Choroid plexus epithelial cell (primary cell): ENCODE measurements at regions not wholly inside any gene's neighbourhood (a gene's known extent, or its start where the extent isn't known, plus 50 kb on each side); places are given as distances from the start of the nearest gene placed in this dataset.
A peak's percentile ranks its signal among the peaks of the same experiment; 100 is the strongest.

Source experiments
- DNase-seq: peaks from one replicate; pipeline ENCODE4 v3.0.0-alpha.2; 2010; ENCODE audit warnings: low read depth
- H3K4me3 ChIP-seq: 2 replicates; pipeline ENCODE4 v1.5.1; 2011; ENCODE audit warnings: low read depth, mild to moderate bottlenecking, control low read depth, low read length, moderate library complexity
- TF ChIP-seq, protein P1 (sequence below): conservative IDR thresholded peaks from 2 replicates; pipeline ENCODE4 v1.5.1; 2011; ENCODE audit warnings: low read depth, mild to moderate bottlenecking, control low read depth, inconsistent platforms, low read length, moderate library complexity

- DNase-seq = no peak
- TF ChIP-seq, protein P1, sequence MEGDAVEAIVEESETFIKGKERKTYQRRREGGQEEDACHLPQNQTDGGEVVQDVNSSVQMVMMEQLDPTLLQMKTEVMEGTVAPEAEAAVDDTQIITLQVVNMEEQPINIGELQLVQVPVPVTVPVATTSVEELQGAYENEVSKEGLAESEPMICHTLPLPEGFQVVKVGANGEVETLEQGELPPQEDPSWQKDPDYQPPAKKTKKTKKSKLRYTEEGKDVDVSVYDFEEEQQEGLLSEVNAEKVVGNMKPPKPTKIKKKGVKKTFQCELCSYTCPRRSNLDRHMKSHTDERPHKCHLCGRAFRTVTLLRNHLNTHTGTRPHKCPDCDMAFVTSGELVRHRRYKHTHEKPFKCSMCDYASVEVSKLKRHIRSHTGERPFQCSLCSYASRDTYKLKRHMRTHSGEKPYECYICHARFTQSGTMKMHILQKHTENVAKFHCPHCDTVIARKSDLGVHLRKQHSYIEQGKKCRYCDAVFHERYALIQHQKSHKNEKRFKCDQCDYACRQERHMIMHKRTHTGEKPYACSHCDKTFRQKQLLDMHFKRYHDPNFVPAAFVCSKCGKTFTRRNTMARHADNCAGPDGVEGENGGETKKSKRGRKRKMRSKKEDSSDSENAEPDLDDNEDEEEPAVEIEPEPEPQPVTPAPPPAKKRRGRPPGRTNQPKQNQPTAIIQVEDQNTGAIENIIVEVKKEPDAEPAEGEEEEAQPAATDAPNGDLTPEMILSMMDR = no peak
- H3K4me3 ChIP-seq = no peak overlapping the region
These were observed 73.8 kb downstream of the MRPL36 start for GRCh38 chr5:1725641-1726468.

DNA sequence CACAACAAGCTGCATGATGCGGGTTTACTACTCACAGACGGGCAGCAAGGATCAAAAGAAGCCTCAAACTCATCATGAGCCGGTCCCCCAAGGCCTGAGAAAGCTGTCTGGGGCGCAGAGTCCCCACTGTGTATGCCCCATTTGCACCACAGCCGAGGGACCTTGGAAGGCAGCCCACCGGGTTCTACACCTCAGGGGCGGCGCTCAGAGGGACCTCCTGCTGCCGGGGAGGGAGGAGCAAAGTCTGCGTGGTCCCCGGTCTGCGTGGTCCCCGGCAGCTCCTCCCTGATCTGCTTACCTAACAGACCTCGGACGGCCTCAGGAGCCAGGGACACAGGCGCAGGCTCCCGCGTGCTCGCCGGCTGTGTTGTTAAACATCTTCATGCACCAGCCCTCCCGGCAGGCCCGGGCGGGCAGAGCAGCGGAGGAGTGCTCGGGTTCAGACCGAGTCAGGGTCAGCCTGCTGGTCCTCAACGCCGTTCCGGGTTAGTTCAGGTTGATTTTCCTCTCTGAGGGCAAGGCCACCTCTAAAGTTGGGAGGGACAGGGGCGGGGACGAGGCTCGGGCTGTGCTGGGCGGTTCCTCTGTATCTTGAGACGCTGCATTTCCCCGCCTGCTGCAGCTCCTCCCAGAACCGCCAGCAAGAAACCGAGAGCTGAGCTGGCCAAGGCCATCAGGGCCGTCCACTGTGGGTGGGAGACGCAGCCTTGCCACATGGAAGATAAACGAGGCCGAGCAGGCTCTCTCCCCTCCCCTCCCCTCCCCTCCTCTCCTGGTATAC, 74.6 kb downstream of the MRPL36 start:
- TF ChIP-seq, protein P1 = no peak
- peak; percentile 16 for DNase-seq
- peak overlapping the region; percentile 14 for H3K4me3 ChIP-seq

GRCh38 chr5:1723957-1724821, 75.4 kb downstream of the MRPL36 start:
- TF ChIP-seq, protein P1 = no peak
- no peak for DNase-seq
- H3K4me3 ChIP-seq = no peak overlapping the region

GRCh38 chr5:1723476-1723875, 76.2 kb downstream of the MRPL36 start:
- TF ChIP-seq, protein P1 = no peak
- DNase-seq = no peak

GRCh38 chr5:1722877-1723276, 76.8 kb downstream of the MRPL36 start:
- TF ChIP-seq, protein P1 = no peak
- DNase-seq = no peak
- no peak overlapping the region for H3K4me3 ChIP-seq

More at GRCh38 chr5:1723476-1723875, 76.2 kb downstream of the MRPL36 start:
- H3K4me3 ChIP-seq = no peak overlapping the region

- TF ChIP-seq, protein P1 = no peak
- DNase-seq = no peak
- no peak overlapping the region for H3K4me3 ChIP-seq
These were observed 79.1 kb downstream of the MRPL36 start for GRCh38 chr5:1720396-1721110.
